Heart left ventricle (tissue), 16 donors: ENCODE measurements at regions not wholly inside any gene's neighbourhood (a gene's known extent, or its start where the extent isn't known, plus 50 kb on each side); places are given as distances from the start of the nearest gene placed in this dataset.

ENCODE experiments used
- ATAC-seq, 4 donors: fragments of 200-7000 bp; cut with Tn5 transposase; one replicate each; pipeline ENCODE4 v1.9.1; 2020 to 2022; ENCODE audit warnings: moderate library complexity in 4 of 4, mild to moderate bottlenecking in 3 of 4, moderate number of reproducible peaks in 1 of 4
- DNase-seq, 5 donors: peaks; one replicate each; pipeline ENCODE4 v3.0.0-alpha.2; 2020
- H3K27ac ChIP-seq, 12 donors: fragments of 200-600 bp; sonication (generic) in 4 of 12; one replicate each; pipeline versions ENCODE4 v1.5.0 to v1.8.0; 2016 to 2022; ENCODE audit warnings: mild to moderate bottlenecking in 2 of 12
- H3K27me3 ChIP-seq, 9 donors: fragments of 200-600 bp; sonication (generic) in 2 of 9; one replicate each; pipeline versions ENCODE4 v1.5.1 to v1.8.0; 2016 to 2022; ENCODE audit warnings: mild to moderate bottlenecking in 3 of 9
- H3K36me3 ChIP-seq, 9 donors: fragments of 200-600 bp; sonication (generic) in 2 of 9; one replicate each; pipeline versions ENCODE4 v1.5.0 to v1.8.0; 2018 to 2022; ENCODE audit warnings: mild to moderate bottlenecking in 2 of 9
- H3K4me1 ChIP-seq, 12 donors: fragments of 200-600 bp; sonication (generic) in 4 of 12; one replicate each; pipeline versions ENCODE4 v1.5.0 to v1.8.0; 2016 to 2022; ENCODE audit warnings: mild to moderate bottlenecking in 3 of 12
- H3K4me3 ChIP-seq, 12 donors: fragments of 200-600 bp; sonication (generic) in 4 of 12; one replicate each; pipeline versions ENCODE4 v1.5.0 to v1.8.0; 2017 to 2022; ENCODE audit warnings: mild to moderate bottlenecking in 9 of 12, moderate library complexity in 4 of 12
- H3K9me3 ChIP-seq, 12 donors: fragments of 200-600 bp; sonication (generic) in 4 of 12; one replicate each; pipeline versions ENCODE4 v1.5.0 to v1.8.0; 2016 to 2022; ENCODE audit warnings: mild to moderate bottlenecking in 1 of 12
- CTCF ChIP-seq, 12 donors: fragments of 200-600 bp; sonication (generic) in 4 of 12; IDR thresholded peaks; one replicate each; pipeline versions ENCODE4 v1.5.0 to v1.8.0; 2018 to 2022; ENCODE audit warnings: antibody characterized with exemption in 12 of 12, mild to moderate bottlenecking in 5 of 12
- POLR2A ChIP-seq, 2 donors: fragments of 450-650 bp; IDR thresholded peaks; one replicate each; pipeline ENCODE4 v1.6.1; 2017; ENCODE audit warnings: antibody characterized with exemption in 2 of 2, mild to moderate bottlenecking in 2 of 2, moderate library complexity in 2 of 2
- WGBS, 4 donors: extraction: QIAGEN DNeasy Blood & Tissue Kit in 2 of 4; methylation state at CpG; one replicate each; pipeline versions ENCODE4 v1.1.5 to v1.1.7; 2013 to 2018; 5-methylcytosine and 5-hydroxymethylcytosine counted together
- intact Hi-C, 10 donors: fragments of 100-400 bp; cut with DNase I; formaldehyde crosslinking; loops; one replicate each; pipeline versions ENCODE4 v1.11.1 to v1.14.2; 2022
- donor health status: ischemic (EF 13 %, LVEDD 7.1; RV severe dilation, severe dysfunction).
- donor health status: healthy with polysubstance abuse.
- donor health status: DM: no; HTN: yes; CAD: no.
- donor health status: DM: no; HTN: no; CAD: no.
- donor health status: ischemic (EF 25% LVEDD 6.9; RV normal size, moderate dysfunction).
- donor health status: ischemic (EF 25% LVEDD 5.7; RV mildly dilated, moderate dysfunction).
- donor health status: healthy.
- donor health status: DM: yes; HTN: yes; CAD: no.
- donor health status: ischemic (EF 35%, LVEDD 5.7; RV mildly dilated, moderate dysfunction).
- donor health status: nonischemic (EF 11% LVEDD 7.7; RV severe dilation, severe dysfunction).
- donor health status: DM: yes; HTN: yes; CAD: no.
- donor health status: PGD.
- donor health status: ischemic (EF 29% LVEDD 5.4; RV normal size, mild dysfunction).
- donor health status: nonischemic (EF 23%, LVEDD 6.1; RV moderate dilation, normal function).

- DNase-seq (no peak), ATAC-seq (no peak)
- H3K27me3 ChIP-seq, result no peaks in the 10 kb centered on the region
- H3K9me3 ChIP-seq, result no peaks in the 10 kb centered on the region
- no peak overlapping the region for H3K4me3 ChIP-seq
- no peaks in the 10 kb centered on the region for H3K4me1 ChIP-seq
- TF ChIP-seq POLR2A (IDR thresholded peaks at IDR 0.05) (no peak), CTCF (IDR thresholded peaks at IDR 0.05) (no peak)
- intact Hi-C loops, result no loop called here
- H3K27ac ChIP-seq, result no peak overlapping the region
- WGBS, 4 donors, result 71 to 82% (median 72%) methylated on average over 3 of the region's 3 CpGs
- no peaks in the 10 kb centered on the region for H3K36me3 ChIP-seq
Measured at GRCh38 chr13:83008212-83008929, 873.9 kb downstream of the SLITRK1 start.

GRCh38 chr13:83007226-83007625 is 875.0 kb downstream of the SLITRK1 start:
- Histone ChIP-seq H3K9me3 (no peaks in the 10 kb centered on the region), H3K27ac (peak overlapping the region in 1 of 12 donors; percentile 18), H3K36me3 (no peaks in the 10 kb centered on the region), H3K27me3 (no peaks in the 10 kb centered on the region), H3K4me3 (no peak overlapping the region), H3K4me1 (no peaks in the 10 kb centered on the region)
- intact Hi-C loops, result no loop called here
- no peak for TF ChIP-seq CTCF (IDR thresholded peaks at IDR 0.05)
- TF ChIP-seq POLR2A (IDR thresholded peaks at IDR 0.05), result no peak
- DNase-seq (no peak), ATAC-seq (no peak)

- no peak for DNase-seq
- no peak for TF ChIP-seq CTCF (IDR thresholded peaks at IDR 0.05)
- TF ChIP-seq POLR2A (IDR thresholded peaks at IDR 0.05), result no peak
- no peaks in the 10 kb centered on the region for H3K27me3 ChIP-seq
- no peak for ATAC-seq
- no peak overlapping the region for H3K4me3 ChIP-seq
- no peak overlapping the region for H3K27ac ChIP-seq
- H3K4me1 ChIP-seq, result no peaks in the 10 kb centered on the region
- H3K9me3 ChIP-seq, result no peaks in the 10 kb centered on the region
- no peaks in the 10 kb centered on the region for H3K36me3 ChIP-seq
- intact Hi-C loops, result no loop called here
Measured at GRCh38 chr13:83003185-83003584, 879.1 kb downstream of the SLITRK1 start.

- Histone ChIP-seq H3K4me3 (no peak overlapping the region), H3K36me3 (no peaks in the 10 kb centered on the region), H3K4me1 (no peaks in the 10 kb centered on the region), H3K9me3 (no peaks in the 10 kb centered on the region), H3K27me3 (no peaks in the 10 kb centered on the region), H3K27ac (no peak overlapping the region)
- DNase-seq (no peak), ATAC-seq (no peak)
- 74 to 90% (median 81%) methylated on average over 2 of the region's 2 CpGs for WGBS, 4 donors
- TF ChIP-seq CTCF (IDR thresholded peaks at IDR 0.05) (no peak), POLR2A (IDR thresholded peaks at IDR 0.05) (no peak)
- intact Hi-C loops, result no loop called here
Measured at GRCh38 chr13:82993417-82993816, 888.9 kb downstream of the SLITRK1 start.
